Thoracic aorta (tissue), 2 donors: ENCODE measurements at regions not wholly inside any gene's neighbourhood (a gene's known extent, or its start where the extent isn't known, plus 50 kb on each side); places are given as distances from the start of the nearest gene placed in this dataset.

Experiments
- ATAC-seq: fragments of 150-250 bp; one replicate; pipeline ENCODE4 v1.8.0; 2017; ENCODE audit warnings: low read depth; ENCODE audit not compliant: insufficient number of reproducible peaks, low FRiP score
- DNase-seq: peaks from one replicate; pipeline ENCODE4 v3.0.0-alpha.2; 2020; ENCODE audit warnings: low spot score
- H3K27ac ChIP-seq, 2 donors: fragments of 200-600 bp; sonication (generic); 1 replicate in 1 of 2; 2 replicates in 1 of 2; pipeline ENCODE4 v1.5.1; 2016; ENCODE audit warnings: mild to moderate bottlenecking in 2 of 2, moderate library complexity in 2 of 2
- H3K27me3 ChIP-seq: fragments of 200-600 bp; sonication (generic); replicated peaks from 2 replicates; pipeline ENCODE4 v1.6.0; 2016; ENCODE audit warnings: mild to moderate bottlenecking; ENCODE audit not compliant: insufficient read depth
- H3K36me3 ChIP-seq: fragments of 200-600 bp; sonication (generic); one replicate; pipeline ENCODE4 v1.5.1; 2016
- H3K4me1 ChIP-seq, 2 donors: fragments of 200-600 bp; sonication (generic); 1 replicate in 1 of 2; 2 replicates in 1 of 2; pipeline versions ENCODE4 v1.5.1 to v1.6.0; 2016; ENCODE audit warnings: low read depth in 2 of 2, mild to moderate bottlenecking in 1 of 2; ENCODE audit not compliant: control insufficient read depth in 1 of 2
- H3K4me3 ChIP-seq: fragments of 200-600 bp; sonication (generic); 2 replicates; pipeline ENCODE4 v1.5.1; 2016; ENCODE audit warnings: mild to moderate bottlenecking
- H3K9me3 ChIP-seq: fragments of 200-600 bp; sonication (generic); 2 replicates; pipeline ENCODE4 v1.5.1; 2016
- TF ChIP-seq, protein P1 (sequence below): fragments of 200-600 bp; sonication (generic); IDR thresholded peaks from one replicate; pipeline ENCODE4 v1.5.1; 2019; ENCODE audit warnings: antibody characterized with exemption

DNA sequence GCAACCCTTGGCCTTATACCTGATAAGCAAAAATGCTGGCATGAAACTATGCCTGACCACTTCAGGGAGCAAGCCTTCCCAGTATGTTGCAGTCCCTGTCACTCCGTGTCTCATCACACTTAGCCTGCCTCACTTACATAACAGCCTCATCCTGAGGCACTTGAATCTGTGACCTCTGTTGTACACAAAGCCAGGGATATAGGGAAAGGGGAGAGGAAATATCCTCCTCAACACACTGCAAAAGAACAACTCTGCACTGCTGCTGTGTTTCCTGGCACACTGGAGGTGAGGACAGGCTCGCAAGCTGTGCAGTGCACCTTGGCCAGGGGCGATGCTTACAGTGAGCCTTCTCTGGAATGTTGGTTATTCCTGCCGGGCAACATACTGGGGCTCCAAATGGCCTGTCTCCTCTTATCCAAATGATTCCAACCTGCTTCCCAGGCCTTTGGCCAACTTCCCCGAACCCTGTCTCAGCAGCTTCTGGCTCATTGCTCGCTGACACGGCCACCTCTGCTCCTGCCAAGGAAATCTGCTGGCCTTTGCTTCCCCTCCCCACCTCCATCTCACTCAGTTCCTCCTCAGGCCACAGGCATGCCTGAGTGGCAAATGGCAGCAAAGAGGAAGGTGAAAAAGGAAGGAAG, 109.2 kb downstream of the CD47 start:
- H3K27ac ChIP-seq, result no peak overlapping the region
- H3K9me3 ChIP-seq, result no peaks in the 10 kb centered on the region
- no peaks in the 10 kb centered on the region for H3K27me3 ChIP-seq
- TF ChIP-seq, protein P1, sequence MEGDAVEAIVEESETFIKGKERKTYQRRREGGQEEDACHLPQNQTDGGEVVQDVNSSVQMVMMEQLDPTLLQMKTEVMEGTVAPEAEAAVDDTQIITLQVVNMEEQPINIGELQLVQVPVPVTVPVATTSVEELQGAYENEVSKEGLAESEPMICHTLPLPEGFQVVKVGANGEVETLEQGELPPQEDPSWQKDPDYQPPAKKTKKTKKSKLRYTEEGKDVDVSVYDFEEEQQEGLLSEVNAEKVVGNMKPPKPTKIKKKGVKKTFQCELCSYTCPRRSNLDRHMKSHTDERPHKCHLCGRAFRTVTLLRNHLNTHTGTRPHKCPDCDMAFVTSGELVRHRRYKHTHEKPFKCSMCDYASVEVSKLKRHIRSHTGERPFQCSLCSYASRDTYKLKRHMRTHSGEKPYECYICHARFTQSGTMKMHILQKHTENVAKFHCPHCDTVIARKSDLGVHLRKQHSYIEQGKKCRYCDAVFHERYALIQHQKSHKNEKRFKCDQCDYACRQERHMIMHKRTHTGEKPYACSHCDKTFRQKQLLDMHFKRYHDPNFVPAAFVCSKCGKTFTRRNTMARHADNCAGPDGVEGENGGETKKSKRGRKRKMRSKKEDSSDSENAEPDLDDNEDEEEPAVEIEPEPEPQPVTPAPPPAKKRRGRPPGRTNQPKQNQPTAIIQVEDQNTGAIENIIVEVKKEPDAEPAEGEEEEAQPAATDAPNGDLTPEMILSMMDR, result no peak
- ATAC-seq (no peak), DNase-seq (no peak)
- no peaks in the 10 kb centered on the region for H3K36me3 ChIP-seq
- H3K4me3 ChIP-seq, result no peak overlapping the region
- H3K4me1 ChIP-seq, result peaks cover 5 to 13% of the 10 kb centered on the region in 2 donors

DNA sequence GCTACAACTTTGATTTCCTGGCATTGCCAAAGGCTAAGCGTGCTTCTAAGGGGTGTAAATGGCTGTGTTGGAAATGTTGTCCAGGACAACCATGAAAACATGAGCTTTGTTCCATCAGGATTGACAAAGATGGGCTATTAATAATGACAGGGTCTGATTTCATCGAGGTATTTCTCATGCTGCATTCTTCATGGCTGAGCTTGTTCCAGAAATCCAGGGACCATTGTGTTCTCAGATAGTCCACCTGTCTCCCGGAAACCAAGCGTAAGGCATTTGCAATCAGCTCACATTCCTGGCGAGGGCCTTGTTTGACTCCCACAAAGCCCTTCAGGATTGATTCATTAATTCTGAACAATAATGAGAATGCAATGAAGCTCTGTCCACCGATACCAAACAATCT, 111.3 kb downstream of the CD47 start:
- ATAC-seq (no peak), DNase-seq (no peak)
- Histone ChIP-seq H3K27me3 (no peaks in the 10 kb centered on the region), H3K9me3 (no peaks in the 10 kb centered on the region), H3K4me1 (peaks cover 0 to 8% of the 10 kb centered on the region in 2 donors), H3K27ac (no peak overlapping the region), H3K4me3 (no peak overlapping the region), H3K36me3 (no peaks in the 10 kb centered on the region)
- TF ChIP-seq, protein P1, result no peak

DNA sequence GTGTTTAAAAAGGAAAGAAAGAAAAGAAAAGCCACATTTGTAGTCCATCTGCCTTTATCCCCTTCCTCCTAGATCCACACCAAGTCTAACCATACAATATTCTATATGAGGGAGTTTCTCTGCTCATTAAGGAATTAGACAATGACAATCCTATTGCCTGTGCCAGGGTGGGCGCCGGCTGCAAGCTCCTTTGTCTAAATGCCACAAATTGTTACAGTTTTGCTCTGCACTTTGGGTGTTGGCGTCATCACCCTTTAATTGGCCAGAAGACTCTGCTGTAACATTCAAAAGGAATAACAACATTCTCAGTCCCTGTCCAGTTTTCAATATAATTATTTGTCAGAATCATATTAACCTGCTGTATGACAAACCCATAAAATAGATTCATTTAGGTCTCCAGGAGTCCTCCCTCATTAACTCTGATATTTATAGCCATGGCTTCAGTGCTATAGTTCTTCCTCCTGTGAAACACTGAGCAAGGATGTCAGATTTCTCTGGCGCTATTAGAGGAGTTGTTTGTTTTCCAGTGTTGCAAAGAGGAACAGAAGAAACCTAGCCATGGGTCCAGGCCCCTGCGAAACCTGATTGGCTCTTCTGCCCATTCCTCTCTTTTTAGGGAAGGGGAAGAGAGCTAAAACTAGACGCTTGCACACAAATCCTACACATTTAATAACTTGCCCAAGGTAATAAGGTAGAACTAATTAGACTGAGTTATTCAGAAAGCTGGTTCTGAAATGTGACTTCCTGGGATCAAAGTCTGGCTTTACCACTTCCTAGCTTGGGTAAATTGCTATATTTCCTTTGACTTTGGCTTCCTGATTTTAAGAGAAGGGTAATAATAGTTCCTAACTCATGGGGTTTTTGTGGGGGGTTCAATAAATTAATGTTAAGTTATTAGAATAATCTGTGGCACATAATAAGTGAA, 112.4 kb downstream of the CD47 start:
- Histone ChIP-seq H3K4me3 (no peak overlapping the region), H3K36me3 (no peaks in the 10 kb centered on the region), H3K27ac (no peak overlapping the region), H3K27me3 (no peaks in the 10 kb centered on the region), H3K9me3 (no peaks in the 10 kb centered on the region), H3K4me1 (peaks cover 0 to 8% of the 10 kb centered on the region in 2 donors)
- ATAC-seq (no peak), DNase-seq (no peak)
- TF ChIP-seq, protein P1, result no peak

DNA sequence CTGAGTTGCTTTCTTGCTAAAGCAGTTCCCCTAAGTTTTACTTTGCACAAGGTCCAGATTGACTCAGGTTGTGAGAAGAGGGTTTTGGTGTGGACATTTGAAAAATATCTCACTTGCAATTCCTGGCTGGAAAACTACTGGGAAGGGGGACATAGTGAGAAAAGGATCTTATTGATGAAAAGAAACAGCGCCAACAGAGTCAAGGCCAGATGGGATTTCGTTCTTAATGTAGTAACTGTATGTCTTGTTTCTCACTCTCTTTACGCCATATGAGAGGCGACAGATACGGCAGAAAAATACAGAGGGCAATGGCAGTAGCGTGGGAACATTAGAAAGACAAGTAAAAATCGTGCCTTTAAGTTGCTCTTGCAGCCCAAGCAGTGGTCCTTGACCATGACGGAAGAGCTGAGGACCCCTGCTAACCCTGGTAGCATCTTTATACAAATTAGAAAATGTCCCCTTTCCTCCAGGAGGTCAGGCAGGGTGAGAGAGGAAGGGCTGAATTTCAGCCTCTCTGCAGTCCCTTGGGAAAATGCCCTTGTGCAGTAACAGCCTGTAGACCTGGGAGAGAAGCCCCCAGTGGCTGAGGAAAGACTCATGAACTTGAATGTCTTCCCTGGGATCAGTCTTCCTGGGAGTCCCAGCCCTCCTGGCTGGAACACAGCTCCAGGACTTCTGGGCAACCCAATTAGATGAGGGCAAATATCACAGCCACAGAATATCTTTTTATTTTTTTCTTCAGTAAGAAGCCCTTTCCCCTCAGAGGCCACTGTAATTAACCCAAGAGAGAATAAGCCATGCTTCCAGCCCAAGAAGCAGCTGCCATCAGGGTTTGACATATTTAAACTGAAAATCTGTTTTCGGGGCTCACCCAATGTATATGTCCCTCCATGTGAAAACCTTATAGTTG, 113.4 kb downstream of the CD47 start:
- no peak overlapping the region for H3K4me3 ChIP-seq
- peaks cover 0 to 8% of the 10 kb centered on the region in 2 donors for H3K4me1 ChIP-seq
- no peaks in the 10 kb centered on the region for H3K9me3 ChIP-seq
- H3K27ac ChIP-seq, result no peak overlapping the region
- H3K27me3 ChIP-seq, result no peaks in the 10 kb centered on the region
- no peak for ATAC-seq
- no peaks in the 10 kb centered on the region for H3K36me3 ChIP-seq
- no peak for DNase-seq
- TF ChIP-seq, protein P1, result no peak
